DMS 273 (cell line): ENCODE measurements at regions not wholly inside any gene's neighbourhood (a gene's known extent, or its start where the extent isn't known, plus 50 kb on each side); places are given as distances from the start of the nearest gene placed in this dataset.
A peak's percentile ranks its signal among the peaks of the same experiment; 100 is the strongest.
"Not testable (repeated sequence)": the region's sequence is repeated elsewhere in the genome, so short reads cannot be mapped to it uniquely, and the experiment has no call there.

ENCODE experiments used
- DNase-seq: peaks from one replicate; lab custom pipeline; 2025; ENCODE audit not compliant: unreplicated experiment; lab: John Stamatoyannopoulos, UW

DNA sequence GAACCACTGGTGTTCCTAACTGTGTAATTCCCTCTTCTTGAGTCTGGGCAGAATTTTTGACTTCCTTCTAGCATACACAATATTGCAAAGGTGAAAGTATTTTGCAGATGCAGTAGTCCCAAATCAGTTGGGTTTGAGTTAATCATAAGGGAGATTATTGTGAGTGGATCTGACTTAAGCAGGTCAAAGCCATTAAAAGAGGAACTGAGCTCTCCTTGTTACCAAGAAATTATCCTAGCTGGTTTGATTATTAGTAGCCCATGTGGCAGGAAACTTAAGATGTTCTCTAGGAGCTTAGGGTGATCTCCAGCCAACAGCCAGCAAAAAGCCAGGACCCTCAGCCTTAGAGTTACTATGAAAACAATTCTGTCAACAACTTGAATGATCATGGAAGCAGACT is 221.8 kb downstream of the RPIA start:
- no peak for DNase-seq

DNA sequence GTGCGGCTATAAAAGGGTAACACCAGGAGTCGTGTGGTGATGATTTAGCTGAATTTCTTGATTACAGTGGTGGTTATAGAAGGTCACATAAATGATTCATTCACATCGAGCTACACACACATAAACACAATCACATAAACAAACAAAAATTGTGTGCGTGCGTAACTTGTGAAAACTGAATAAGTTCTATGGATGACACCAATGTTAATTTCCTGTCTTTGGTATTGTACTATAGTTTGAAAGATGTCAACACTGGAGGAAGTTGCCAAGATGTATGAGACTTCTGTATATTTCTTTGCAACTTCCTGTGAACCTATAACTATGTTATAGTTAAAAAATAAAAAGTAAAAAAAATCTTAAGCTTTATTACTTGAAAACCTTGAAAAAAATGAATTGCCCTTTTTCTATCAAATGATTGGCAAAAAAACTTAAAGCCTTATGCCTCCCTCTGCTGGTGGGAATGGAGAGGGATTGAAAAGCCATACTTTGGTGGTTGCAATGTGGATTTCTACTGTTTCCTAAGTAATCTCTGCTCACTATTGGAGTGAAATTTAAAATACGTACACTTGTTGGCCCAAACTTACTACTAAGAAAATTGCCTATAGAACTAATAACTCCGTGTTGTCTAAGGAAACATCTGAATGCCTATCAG is 227.7 kb downstream of the RPIA start:
- peak; percentile 24 for DNase-seq

DNA sequence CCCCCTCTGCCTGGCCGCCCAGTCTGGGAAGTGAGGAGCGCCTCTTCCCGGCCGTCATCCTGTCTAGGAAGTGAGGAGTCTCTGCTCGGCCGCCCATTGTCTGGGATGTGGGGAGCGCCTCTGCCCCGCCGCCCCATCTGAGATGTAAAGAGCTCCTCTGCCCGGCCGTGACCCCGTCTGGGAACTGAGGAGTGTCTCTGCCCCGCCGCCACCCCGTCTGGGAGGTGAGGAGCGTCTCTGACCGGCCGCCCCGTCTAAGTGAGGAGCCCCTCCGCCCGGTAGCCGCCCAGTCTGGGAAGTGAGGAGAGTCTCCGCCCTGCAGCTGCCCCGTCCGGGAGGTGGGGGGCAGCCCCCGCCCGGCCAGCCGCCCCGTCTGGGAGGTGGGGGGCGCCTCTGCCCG is 228.9 kb downstream of the RPIA start:
- DNase-seq = not testable (repeated sequence)

DNA sequence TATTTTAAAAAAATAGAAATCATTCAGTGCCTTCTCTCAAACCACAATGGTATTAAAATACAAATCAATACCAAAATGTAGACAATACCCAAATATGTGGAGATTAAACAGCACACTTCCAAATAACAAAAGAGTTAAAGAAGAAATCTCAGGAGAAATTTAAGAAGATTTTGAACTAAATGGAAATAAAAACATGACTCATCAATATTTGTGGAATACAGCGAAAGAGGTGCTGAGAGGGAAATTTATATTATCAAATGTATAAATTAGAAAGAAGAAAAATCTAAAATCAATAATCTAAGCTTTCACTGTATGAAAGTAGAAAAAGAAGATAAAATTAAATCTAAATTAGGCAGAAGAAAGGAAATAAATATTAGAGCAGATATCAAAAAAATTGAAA is 233.1 kb downstream of the RPIA start:
- no peak for DNase-seq

DNA sequence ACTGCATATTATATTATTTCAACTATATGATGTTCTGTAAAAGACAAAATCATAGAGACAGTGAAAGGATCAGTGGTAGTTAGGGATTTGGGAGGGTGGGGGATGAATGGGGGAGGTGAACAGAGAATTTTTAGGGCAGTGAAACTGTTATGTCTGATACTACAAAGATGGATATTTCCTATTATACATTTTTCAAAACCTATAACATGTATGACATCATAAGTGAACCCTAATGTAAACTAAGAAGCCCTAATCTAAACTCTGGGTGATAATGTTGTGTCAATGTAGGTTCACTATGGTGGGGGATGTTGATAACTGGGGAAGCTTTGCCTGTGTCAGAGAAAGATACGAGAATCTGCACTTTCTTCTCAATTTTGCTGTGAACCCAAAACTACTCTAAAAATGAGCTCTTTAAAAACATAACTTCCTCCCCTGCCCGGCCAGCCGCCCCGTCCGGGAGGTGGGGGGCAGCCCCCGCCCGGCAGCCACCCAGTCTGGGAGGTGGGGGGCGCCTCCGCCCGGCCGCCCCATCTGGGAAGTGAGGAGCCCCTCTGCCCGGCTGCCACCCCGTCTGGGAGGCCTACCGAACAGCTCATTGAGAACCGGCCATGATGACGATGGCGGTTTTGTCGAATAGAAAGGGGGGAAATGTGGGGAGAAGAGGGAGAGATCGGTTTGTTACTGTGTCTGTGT is 234.4 kb downstream of the RPIA start:
- DNase-seq = no peak

DNA sequence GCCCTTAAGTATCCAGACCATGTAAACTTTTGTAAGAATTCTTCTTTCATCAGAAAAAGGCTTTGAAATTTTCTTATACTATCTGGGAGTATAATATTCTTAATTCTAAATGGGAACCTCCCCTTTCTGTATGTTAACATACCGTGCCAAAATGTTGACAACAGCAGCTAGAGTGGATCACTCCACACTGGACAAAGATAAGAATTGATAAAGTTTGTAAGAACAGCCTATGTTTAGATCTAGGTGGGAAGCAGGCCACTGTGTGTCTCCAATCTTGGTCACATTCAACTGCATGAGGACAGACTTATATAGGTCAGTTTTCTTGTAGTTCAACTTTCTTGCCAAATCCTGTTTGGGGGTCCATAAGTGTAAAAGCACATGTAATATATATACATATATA is 235.7 kb downstream of the RPIA start:
- no peak for DNase-seq

DNA sequence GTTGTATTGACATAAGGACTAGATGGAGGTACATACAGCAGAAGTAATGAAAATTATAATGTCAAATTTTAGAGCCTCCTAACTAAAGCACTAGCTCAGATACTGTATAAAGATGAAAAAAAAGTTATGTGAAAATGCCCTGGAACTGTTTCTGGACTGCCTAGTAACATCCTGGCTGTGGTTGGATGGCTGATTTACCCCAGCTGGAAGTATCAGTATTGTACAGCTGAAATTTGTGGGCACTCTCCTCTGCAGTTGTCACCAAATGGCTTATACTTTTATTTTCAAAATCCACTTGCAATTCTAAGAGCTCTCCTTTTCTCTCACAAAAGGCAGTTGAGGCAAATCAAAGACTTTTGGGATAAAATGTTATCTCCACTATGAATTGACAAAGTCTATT is 239.2 kb downstream of the RPIA start:
- no peak for DNase-seq

DNA sequence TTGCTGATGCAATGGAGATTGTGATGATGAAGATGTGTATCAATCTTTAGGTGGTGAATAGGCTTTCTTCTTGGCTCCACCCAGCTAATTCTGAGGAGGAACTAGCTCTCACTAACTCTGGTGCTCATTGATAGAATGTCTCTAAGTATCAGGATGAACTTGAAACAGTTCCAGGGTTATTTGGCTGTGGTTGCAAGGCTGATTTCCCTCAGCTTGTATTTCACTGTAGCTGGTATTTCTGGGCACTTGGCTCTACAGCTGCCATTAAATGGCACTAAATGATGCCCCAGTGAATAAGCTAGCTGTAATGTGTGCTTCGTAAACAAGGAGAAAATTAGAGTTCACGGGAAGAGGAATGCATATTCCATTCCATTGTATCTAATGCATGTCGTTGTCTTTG is 241.2 kb downstream of the RPIA start:
- no peak for DNase-seq

DNA sequence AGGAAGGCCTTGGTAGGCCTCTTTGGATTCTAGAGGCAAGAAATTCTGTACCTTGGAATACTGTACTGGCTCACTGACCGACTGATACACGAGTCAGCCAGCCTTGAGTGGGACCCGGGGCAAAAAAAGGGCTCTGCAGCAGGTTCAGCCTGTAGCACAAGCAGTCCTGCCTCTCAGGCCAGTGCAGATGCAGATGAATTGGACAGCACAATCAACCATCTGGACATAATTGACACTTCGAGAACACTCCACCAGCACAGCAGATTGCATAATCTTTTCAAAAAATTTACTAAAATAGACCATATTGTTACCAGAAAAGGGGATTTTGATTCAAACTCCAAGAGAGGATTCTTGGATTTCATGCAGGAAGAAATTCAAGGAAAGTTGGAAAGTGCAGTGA is 241.6 kb downstream of the RPIA start:
- DNase-seq = no peak

DNA sequence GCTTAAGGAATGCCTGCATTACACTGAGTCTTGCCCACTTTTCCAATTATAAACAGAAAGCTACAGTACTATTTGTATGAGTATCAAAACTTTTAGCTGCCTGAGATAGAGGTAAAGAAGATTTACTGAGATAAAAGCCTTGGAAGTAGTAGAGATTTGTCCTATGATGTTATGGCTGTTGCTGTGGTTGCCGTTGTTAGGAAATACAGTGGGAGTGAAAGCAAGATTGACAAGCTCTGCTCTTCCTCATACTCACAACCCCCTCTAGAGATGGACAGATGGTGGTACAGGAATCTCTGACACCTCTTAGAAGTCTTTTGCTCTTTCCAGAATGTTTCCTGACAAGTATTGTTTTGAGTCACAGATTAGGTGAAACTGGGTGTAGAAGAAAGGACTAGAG is 242.5 kb downstream of the RPIA start:
- peak; percentile 12 for DNase-seq

DNA sequence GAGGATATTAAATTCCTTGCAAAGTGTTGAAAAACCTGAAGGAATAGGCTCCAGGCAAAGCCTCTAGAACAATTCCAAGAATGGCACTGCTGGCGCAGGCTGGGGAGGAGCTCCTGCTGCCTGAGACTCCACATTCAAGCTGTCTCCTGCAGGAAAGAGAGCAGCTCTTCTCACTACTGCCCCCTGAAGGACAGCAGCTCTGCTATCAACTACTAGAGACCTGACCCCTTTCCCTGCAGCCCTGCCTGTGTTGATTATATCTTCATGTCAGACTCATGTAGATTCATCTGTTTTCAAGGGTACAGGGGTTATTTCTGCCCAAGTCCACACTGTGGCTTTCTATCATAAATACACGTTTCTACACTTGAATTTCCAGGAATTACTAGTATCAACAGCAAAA is 249.7 kb downstream of the RPIA start:
- peak; percentile 47 for DNase-seq

DNA sequence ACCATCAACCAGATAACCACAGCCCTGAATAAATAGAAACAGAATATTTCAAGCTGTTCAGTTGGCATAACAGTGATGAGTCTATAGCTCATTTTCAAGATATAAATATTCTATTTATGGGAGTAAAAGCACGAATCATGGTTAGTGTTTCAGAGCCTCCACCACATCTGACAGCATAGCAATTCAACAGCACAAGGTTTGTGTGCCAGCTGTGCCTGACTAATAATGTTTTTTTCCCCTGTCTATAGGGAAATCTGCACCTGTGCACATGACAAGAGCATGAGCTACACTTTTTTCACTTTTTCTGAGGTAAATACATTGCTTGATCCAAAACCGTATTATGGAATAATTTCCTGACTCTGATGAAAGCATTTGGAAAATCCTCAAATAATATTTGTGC is 251.3 kb downstream of the RPIA start:
- no peak for DNase-seq

DNA sequence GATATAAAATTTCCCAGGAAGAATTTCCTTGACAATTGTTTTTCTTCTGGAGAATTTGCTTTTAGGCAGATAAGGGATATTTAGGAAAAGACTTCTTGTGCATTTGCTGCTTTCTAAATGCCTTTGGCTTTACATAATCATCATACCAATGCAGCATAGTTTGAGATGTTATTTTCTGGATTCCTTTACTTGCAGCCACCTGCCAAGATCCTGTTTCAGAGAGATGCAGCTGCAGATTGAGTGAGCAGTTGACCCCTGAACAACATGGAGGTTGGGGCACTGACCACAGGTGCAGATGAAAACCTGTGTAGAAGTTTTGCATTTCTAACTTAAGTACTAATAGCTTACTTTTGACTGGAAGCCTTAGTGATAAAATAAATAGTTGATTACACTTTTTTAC is 257.9 kb downstream of the RPIA start:
- DNase-seq = no peak

DNA sequence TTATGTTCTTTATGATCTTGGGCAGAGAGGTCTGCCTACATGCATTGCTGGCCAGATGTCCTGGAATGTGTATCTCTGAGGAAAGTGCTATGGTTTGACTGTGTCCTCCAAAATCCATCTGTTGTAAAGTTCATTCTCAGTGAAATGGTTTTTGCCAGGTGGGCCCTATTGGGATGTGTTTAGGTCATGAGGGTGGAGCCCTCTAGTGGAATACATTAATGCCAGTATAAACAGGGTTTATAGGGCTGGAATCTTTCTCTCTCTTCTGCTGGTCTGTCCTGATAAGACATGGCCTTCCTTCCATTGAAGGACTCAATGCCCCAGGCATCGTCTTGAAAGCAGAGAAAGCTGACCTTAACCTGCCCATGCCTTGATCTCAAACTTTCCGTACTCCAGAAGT is 258.5 kb downstream of the RPIA start:
- peak; percentile 34 for DNase-seq

DNA sequence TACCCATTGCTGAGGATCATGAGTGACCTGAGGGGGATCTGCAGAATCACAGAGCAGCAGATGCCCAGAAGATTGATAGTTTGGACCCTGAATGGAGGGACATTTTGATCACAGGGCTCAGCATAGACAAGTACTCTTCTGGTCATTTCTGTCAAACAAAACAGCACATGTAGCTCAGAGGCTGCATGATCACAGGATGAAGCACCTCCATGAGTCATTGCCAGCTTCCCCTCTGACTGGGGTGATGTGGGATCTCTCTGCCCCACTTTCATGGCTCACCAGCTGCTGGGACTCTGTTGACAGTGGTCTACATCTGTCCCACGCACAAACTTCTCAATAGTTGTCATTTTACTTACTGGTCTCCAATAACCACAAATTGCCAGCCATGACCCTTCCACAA is 264.1 kb downstream of the RPIA start:
- DNase-seq = no peak

DNA sequence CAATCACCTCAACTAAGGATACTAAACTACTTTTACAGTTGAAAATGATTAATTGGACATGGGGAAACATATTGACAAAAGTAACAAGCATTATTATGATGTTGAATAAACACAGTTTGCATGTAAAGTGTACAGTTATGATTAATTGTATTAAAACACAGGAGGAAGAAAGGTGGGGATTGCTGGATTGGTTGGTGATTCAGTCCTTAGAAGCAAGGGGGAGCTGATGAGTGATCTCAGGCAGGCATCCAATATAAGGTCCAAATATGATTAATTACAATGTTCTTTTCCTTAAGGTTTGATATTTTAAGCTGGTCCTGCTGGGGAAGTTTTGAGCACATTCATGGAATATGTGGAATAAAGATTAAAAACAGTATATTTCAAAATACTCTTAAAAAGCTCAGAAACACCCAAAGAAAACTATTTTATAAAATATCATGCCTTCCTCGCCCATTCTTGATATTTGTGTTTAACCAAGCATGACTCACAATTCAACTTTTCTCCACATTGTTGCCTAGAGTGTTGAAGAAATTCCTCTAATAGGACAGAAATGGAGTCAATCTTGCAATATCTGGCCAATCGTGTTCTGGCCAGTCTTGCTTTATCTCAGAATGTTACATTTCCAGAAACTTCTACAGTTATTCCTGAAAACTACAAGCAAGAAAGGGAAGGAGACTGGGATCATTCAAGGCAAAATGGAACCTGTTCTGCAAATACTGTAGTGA is 268.2 kb downstream of the RPIA start:
- peak; percentile 1 for DNase-seq

DNA sequence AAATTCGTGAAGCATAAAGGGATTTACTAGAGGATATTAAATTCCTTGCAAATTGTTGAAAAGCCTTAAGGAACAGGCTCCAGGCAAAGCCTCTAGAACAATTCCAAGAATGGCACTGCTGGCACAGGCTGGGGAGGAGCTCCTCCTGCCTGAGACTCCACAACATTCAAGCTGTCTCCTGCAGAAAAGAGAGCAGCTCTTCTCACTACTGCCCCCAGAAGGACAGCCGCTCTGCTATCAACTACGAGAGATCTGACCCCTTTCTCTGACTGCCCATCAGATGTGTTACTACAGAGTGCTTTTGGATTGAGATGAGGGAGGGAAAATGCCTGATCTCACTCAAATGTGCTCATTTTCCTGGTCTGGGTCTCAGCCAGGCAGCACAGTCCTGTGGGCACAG is 269.9 kb downstream of the RPIA start:
- DNase-seq = peak; percentile 1

DNA sequence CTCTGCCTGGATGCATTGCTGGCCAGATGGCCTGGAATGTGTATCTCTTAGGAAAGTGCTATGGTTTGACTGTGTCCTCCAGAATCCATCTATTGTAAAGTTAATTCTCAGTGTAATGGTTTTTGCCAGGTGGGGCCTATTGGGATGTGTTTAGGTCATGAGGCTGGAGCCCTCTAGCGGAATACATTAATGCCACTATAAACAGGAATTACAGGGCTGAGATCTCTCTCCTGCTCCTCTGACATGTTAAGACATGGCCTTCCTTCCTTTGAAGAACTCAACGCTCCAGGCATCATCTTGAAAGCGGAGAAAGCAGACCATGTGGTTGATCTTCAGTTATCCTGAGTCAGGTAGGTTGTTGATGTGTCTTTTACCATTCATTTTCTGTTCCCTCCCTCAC is 276.4 kb downstream of the RPIA start:
- peak; percentile 26 for DNase-seq

DNA sequence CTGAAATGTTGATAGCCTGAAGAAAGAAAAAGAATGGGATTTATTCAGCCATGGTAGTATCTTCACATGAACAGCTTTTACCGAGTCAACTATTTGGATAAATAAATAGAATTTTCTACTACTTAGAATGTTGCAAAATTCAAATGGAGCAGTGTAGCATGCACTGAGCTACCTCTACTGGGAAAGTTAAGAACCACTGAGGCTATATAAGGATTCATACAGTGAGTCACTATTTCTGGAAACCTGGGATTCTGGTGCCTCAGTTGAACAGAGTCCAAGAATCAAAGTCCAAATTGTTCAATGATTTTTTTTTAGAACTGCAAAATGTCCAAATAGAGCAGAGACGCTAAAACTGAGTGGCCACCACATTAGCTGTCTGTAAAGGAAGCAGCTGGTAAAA is 286.5 kb downstream of the RPIA start:
- not testable (repeated sequence) for DNase-seq

DNA sequence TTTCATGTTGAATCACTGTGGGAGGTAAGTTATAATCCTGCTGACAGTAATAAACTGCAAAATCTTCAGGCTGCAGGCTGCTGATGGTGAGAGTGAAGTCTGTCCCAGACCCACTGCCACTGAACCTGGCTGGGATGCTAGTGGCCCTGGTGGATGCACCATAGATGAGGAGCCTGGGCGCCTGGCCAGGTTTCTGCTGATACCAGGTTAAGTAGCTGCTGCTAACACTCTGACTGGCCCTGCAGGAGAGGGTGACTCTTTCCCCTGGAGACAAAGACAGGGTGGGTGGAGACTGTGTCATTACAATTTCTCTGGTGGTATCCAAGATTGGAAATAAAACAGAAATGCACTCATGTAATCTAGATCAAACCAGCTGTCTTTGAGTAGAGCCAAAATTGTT is 287.0 kb downstream of the RPIA start:
- DNase-seq = not testable (repeated sequence)

DNA sequence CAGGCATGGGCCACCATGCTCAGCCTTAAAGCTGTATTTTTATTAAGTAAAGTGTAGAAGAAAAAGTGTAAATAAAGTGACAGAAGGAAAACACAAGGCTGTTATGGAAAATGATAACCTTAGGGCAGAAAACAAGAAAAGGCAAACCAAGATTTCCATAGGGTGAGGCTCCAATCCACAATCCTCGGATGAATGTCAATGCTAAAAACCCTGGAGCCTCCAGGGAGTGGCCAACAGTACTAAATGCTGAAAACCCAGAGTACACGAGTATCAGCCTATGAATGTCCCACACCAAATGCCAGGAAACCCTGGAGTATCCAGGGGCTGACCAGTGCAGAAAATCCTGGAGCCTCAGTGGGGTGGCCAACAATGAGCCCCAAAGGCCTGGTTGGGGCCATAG is 292.6 kb downstream of the RPIA start:
- not testable (repeated sequence) for DNase-seq

DNA sequence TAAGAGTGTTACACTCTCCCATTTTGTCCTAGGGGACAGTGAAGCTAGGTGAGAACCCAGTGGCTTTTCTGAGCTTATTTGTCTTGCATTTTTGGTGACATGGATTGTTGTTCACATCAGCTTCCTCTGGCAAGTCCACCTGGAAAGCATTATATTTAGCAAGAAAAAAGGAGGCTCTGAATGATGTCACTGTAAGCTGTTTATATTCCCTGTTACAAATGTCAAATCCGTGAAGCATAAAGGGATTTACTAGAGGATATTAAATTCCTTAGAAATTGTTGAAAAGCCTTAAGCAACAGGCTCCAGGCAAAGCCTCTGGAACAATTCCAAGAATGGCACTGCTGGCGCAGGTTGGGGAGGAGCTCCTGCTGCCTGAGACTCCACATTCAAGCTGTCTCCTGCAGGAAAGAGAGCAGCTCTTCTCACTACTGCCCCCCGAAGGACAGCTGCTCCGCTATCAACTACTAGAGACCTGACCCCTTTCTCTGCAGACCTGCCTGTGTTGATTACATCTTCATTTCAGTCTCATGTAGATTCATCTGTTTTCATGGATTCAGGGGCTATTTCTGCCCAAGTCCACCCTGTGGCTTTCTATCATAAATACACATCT is 295.4 kb downstream of the RPIA start:
- peak; percentile 41 for DNase-seq
